Gastroesophageal sphincter (tissue), 4 donors: ENCODE measurements at regions not wholly inside any gene's neighbourhood (a gene's known extent, or its start where the extent isn't known, plus 50 kb on each side); places are given as distances from the start of the nearest gene placed in this dataset.

Experiments
- ATAC-seq: fragments of 150-250 bp; one replicate; pipeline ENCODE4 v1.9.1; 2016; ENCODE audit warnings: mild to moderate bottlenecking, moderate library complexity
- H3K27ac ChIP-seq, 4 donors: fragments of 200-600 bp; sonication (generic) in 3 of 4; 1 replicate in 3 of 4; 2 replicates in 1 of 4; pipeline ENCODE4 v1.5.1; 2016 to 2019
- H3K27me3 ChIP-seq: fragments of 200-600 bp; sonication (generic); one replicate; pipeline ENCODE4 v1.5.1; 2019
- H3K36me3 ChIP-seq, 2 donors: fragments of 200-600 bp; sonication (generic); one replicate each; pipeline ENCODE4 v1.5.1; 2019; ENCODE audit warnings: control low read depth in 1 of 2
- H3K4me1 ChIP-seq, 3 donors: fragments of 200-600 bp; sonication (generic); 1 replicate in 2 of 3; 2 replicates in 1 of 3; pipeline ENCODE4 v1.5.1; 2016 to 2019; ENCODE audit warnings: control low read depth in 2 of 3
- H3K4me3 ChIP-seq, 2 donors: fragments of 200-600 bp; sonication (generic); one replicate each; pipeline ENCODE4 v1.5.1; 2019; ENCODE audit warnings: mild to moderate bottlenecking in 1 of 2, moderate library complexity in 1 of 2
- H3K9me3 ChIP-seq, 3 donors: fragments of 200-600 bp; sonication (generic); one replicate each; pipeline ENCODE4 v1.5.1; 2017 to 2019; ENCODE audit warnings: control low read depth in 2 of 3
- EP300 ChIP-seq: sonication (generic); formaldehyde crosslinking; IDR thresholded peaks from one replicate; pipeline ENCODE4 v1.6.1; 2017; ENCODE audit warnings: antibody characterized with exemption, mild to moderate bottlenecking
- POLR2A ChIP-seq, 2 donors: fragments of 450-650 bp; IDR thresholded peaks; one replicate each; pipeline ENCODE4 v1.6.1; 2017; ENCODE audit warnings: antibody characterized with exemption in 2 of 2, mild to moderate bottlenecking in 2 of 2, moderate library complexity in 1 of 2
- POLR2AphosphoS5 ChIP-seq: sonication (generic); formaldehyde crosslinking; IDR thresholded peaks from one replicate; pipeline ENCODE4 v1.6.1; 2017; ENCODE audit warnings: antibody characterized with exemption
- WGBS, 2 donors: methylation state at CpG; one replicate each; pipeline ENCODE4 v1.1.5; 2018; ENCODE audit warnings: low coverage in 1 of 2; 5-methylcytosine and 5-hydroxymethylcytosine counted together
- TF ChIP-seq, protein P1 (sequence below), 4 experiments: fragments of 200-600 bp in 2 of 4; fragments of 450-650 bp in 2 of 4; sonication (generic) in 1 of 4; IDR thresholded peaks; one replicate each; pipeline ENCODE4 v1.5.1; 2017 to 2019; ENCODE audit warnings: antibody characterized with exemption in 4 of 4, mild to moderate bottlenecking in 2 of 4, moderate library complexity in 2 of 4

DNA sequence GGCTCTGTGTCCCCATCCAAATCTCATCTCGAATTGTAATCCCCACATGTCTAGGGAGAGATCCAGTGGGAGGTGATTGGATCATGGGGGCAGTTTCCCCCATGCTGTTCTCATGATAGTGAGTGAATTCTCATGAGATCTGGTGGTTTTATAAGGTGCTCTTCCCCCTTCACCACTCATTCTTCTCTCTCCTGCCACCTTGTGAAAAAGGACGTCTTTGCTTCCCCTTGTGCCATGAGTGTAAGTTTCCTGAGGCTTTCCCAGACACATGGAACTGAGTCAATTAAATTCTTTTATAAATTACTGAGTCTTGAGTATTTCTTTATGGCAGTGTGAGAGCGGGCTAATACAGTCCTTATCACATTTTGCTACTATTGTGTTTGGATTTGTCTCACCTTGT, 177.6 kb upstream of the SLC39A10 start:
- Histone ChIP-seq H3K4me1 (no peaks in the 10 kb centered on the region), H3K9me3 (no peaks in the 10 kb centered on the region), H3K36me3 (no peaks in the 10 kb centered on the region), H3K4me3 (no peak overlapping the region), H3K27ac (no peak overlapping the region), H3K27me3 (no peaks in the 10 kb centered on the region)
- no peak for ATAC-seq
- 80 to 85% methylated on average over 2 to 3 of the region's 3 CpGs for WGBS, 2 donors
- TF ChIP-seq, protein P1, sequence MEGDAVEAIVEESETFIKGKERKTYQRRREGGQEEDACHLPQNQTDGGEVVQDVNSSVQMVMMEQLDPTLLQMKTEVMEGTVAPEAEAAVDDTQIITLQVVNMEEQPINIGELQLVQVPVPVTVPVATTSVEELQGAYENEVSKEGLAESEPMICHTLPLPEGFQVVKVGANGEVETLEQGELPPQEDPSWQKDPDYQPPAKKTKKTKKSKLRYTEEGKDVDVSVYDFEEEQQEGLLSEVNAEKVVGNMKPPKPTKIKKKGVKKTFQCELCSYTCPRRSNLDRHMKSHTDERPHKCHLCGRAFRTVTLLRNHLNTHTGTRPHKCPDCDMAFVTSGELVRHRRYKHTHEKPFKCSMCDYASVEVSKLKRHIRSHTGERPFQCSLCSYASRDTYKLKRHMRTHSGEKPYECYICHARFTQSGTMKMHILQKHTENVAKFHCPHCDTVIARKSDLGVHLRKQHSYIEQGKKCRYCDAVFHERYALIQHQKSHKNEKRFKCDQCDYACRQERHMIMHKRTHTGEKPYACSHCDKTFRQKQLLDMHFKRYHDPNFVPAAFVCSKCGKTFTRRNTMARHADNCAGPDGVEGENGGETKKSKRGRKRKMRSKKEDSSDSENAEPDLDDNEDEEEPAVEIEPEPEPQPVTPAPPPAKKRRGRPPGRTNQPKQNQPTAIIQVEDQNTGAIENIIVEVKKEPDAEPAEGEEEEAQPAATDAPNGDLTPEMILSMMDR (IDR thresholded peaks at IDR 0.05): no peak
- no peak for TF ChIP-seq POLR2A (IDR thresholded peaks at IDR 0.05)
- TF ChIP-seq POLR2AphosphoS5: no peak
- no peak for TF ChIP-seq EP300

DNA sequence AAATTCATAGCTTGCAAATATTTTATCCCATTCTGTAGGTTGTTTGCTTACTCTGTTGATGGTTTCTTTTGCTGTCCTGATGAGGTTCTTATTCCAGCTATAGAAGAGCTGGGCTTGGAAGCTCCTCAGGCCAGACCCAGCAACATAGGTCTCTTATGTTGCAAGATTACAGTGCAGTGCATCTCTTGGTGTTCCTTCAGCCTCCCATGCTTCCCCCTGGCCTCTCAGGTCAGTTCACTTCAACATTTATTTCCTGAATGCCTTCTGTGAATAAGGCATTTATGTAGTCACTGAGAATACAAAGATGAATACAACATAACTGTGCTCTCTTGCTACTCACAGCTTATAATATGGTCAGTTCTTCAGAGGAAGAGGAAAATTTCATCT, 179.0 kb upstream of the SLC39A10 start:
- no peak for ATAC-seq
- Histone ChIP-seq H3K9me3 (no peaks in the 10 kb centered on the region), H3K27me3 (no peaks in the 10 kb centered on the region), H3K4me3 (no peak overlapping the region), H3K36me3 (no peaks in the 10 kb centered on the region), H3K4me1 (no peaks in the 10 kb centered on the region), H3K27ac (no peak overlapping the region)
- TF ChIP-seq, protein P1 (IDR thresholded peaks at IDR 0.05): no peak
- TF ChIP-seq EP300 (no peak), POLR2A (IDR thresholded peaks at IDR 0.05) (no peak), POLR2AphosphoS5 (no peak)

DNA sequence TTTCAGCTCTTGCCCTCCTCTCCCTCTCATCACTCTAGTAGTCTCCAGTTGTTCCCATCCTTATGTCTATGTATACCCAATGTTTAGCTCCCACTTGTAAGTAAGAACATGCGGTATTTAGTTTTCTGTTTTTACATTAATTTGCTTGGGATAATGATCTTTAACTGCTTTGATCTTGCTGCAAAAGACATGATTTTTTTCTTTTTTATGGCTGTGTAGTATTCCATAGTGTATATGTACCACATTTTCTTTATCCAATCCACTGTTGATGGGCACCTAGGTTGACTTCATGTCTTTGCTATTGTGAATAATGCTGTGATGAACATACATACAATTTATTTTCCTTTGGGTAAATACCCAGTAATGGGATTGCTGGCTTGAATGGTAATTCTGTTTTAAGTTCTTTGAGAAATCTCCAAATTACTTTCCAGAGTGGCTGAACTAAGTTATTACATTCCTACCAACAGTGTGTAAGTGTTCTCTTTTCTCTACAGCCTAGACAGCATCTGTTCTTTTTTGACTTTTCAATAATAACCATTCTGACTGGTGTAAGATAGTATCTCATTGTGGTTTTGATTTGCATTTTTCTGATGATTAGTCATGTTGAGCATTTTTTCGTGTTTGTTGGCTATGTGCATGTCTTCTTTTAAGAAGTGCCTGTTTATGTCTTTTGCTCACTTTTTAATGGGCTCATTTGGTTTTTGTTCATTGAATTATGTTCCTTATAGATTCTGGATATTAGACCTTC, 179.6 kb upstream of the SLC39A10 start:
- ATAC-seq: no peak
- H3K9me3 ChIP-seq: no peaks in the 10 kb centered on the region
- TF ChIP-seq POLR2A (IDR thresholded peaks at IDR 0.05): no peak
- TF ChIP-seq, protein P1 (IDR thresholded peaks at IDR 0.05): no peak
- TF ChIP-seq EP300: no peak
- TF ChIP-seq POLR2AphosphoS5: no peak
- no peak overlapping the region for H3K4me3 ChIP-seq
- WGBS, 2 donors: 72 to 88% methylated on average over 2 of the region's 2 CpGs
- no peak overlapping the region for H3K27ac ChIP-seq
- H3K27me3 ChIP-seq: no peaks in the 10 kb centered on the region
- H3K36me3 ChIP-seq: no peaks in the 10 kb centered on the region
- H3K4me1 ChIP-seq: no peaks in the 10 kb centered on the region

DNA sequence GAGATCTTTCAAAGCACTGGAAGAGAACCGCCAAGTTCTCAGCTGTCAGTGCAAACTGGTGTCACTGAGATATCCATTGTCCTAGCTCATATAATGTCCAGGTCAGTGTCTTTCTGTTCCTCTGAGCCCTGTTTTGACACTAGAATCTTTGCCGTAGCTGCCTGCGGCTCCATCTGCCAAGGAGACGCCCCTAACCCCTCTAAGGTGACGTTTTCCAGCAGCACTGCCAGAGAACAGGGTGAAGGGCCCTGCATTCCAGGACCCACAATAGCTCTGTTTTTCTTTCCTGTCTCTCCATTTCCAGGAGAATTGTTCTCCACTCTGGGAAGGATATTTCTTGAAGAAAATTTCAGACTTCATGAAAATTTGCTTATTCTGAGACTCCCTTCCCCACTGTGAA, 181.7 kb upstream of the SLC39A10 start:
- Histone ChIP-seq H3K4me3 (no peak overlapping the region), H3K9me3 (no peaks in the 10 kb centered on the region), H3K27me3 (no peaks in the 10 kb centered on the region), H3K36me3 (no peaks in the 10 kb centered on the region), H3K27ac (no peak overlapping the region), H3K4me1 (no peaks in the 10 kb centered on the region)
- TF ChIP-seq, protein P1 (IDR thresholded peaks at IDR 0.05): no peak
- no peak for TF ChIP-seq POLR2A (IDR thresholded peaks at IDR 0.05)
- 50% methylated on average over 2 of the region's 5 CpGs; no CpG with 5 or more reads in 1 of the 2 donors for WGBS, 2 donors
- no peak for ATAC-seq

DNA sequence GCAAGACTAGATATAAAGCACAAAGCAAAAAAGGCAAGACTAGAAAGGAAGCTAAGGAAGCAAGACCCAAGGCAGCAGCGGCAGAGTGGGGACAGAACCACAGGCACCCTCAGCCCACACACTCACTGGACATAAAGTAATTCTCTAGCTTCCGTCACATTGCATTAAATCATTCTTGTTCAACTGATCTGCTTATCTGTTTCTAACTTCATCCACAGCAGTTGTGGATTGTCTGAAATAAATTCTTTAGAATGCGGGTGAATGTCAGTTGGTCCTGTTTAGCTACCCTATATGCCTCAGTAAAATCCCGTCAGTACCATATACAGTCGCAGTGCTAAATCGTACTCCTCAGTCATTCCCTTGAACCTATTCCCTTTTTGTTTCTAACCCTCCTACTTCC, 183.2 kb upstream of the SLC39A10 start:
- Histone ChIP-seq H3K4me3 (no peak overlapping the region), H3K27me3 (no peaks in the 10 kb centered on the region), H3K27ac (no peak overlapping the region), H3K4me1 (no peaks in the 10 kb centered on the region), H3K36me3 (no peaks in the 10 kb centered on the region), H3K9me3 (no peaks in the 10 kb centered on the region)
- TF ChIP-seq EP300 (no peak), POLR2AphosphoS5 (no peak), POLR2A (IDR thresholded peaks at IDR 0.05) (no peak)
- TF ChIP-seq, protein P1 (IDR thresholded peaks at IDR 0.05): no peak
- WGBS, 2 donors: 77 to 92% methylated on average over 6 of the region's 6 CpGs
- ATAC-seq: no peak
